ENCODE measurements at regions not wholly inside any gene's neighbourhood (a gene's known extent, or its start where the extent isn't known, plus 50 kb on each side); places are given as distances from the start of the nearest gene placed in this dataset.

DNA sequence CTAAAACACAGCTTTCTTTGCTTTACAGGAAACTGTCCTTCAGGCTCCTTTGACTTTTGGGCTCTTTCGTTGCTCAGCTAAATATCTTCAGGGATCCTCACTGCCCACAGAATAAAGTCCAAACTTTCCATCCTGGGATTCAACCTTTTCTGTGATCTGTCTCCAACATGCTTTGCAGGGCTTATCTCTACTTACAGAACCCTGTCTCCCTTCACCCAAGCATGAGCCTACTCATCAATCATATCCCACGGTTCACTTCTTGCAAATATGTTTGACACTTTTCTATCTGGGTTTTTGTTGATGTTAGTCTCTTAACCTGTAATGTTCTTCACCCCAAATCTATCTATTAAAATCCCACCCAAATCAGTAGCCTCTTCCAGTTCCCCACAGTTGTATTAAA, 93.5 kb upstream of the ADRA1D start:
- FAIRE-seq (no peak), DNase-seq (ENCODE audit: low read depth, low spot score) (no peak), ATAC-seq (no peak)
- in situ Hi-C loops (cut with MboI) (no loop called here), intact Hi-C loops (cut with micrococcal nuclease; ENCODE audit: unreplicated experiment) (no loop called here)
- Histone ChIP-seq H3K79me2 (ENCODE audit: control insufficient read depth, insufficient read depth, low read length) (no peaks in the 10 kb centered on the region), H3K4me2 (ENCODE audit: control insufficient read depth, insufficient read depth) (no peak overlapping the region), H4K20me1 (ENCODE audit: control insufficient read depth, insufficient read depth) (no peaks in the 10 kb centered on the region), H3K36me3 (ENCODE audit: control insufficient read depth in 2 of 2, insufficient read depth in 2 of 2, low read length in 1 of 2) (no peaks in the 10 kb centered on the region), H3K9ac (ENCODE audit: control insufficient read depth, insufficient read depth, low read length) (no peak overlapping the region), H3K9me3 (replicated peaks; ENCODE audit: control insufficient read depth, insufficient read depth, low read length) (no peaks in the 10 kb centered on the region), H2AFZ (ENCODE audit: control insufficient read depth, low read depth, low read length) (no peak overlapping the region), H3K4me1 (ENCODE audit: control insufficient read depth, insufficient read depth, low read length) (no peaks in the 10 kb centered on the region), H3K27me3 (replicated peaks in 1 of 2; ENCODE audit: control insufficient read depth in 2 of 2, insufficient read depth in 2 of 2, low read length in 1 of 2) (no peaks in the 10 kb centered on the region; a peak in 1 of 4 replicates), H3K27ac (ENCODE audit: control insufficient read depth, insufficient read depth) (no peak overlapping the region), H3K4me3 (no peak overlapping the region)
- 29% methylated on average over 2 of the region's 2 CpGs for WGBS (ENCODE audit: insufficient coverage, insufficient replicate concordance, low lambda C conversion rate, missing lambda C conversion rate)
- no TSS peak for BruUV-seq (replicated peaks)
- RAD21 ChIA-PET (ENCODE audit: unreplicated experiment): no interaction called here
- CTCF ChIA-PET: interaction anchor here (0.6 kb wide), 1 partner anchor 9 kb away, joined by 4 read pairs; no protein-coding TSS in a partner anchor
- SMC1A ChIA-PET (ENCODE audit: uncharacterized antibody, unreplicated experiment): no interaction called here
- TF ChIP-seq ELK1 (IDR thresholded peaks at IDR 0.05; ENCODE audit: low read depth, low read length): no peak
- TF ChIP-seq HDAC2 (IDR thresholded peaks at IDR 0.05): no peak
- no peak for TF ChIP-seq CBFB (IDR thresholded peaks at IDR 0.05; ENCODE audit: low read depth)
- no peak for TF ChIP-seq CBX3 (IDR thresholded peaks at IDR 0.05; ENCODE audit: borderline replicate concordance, low read depth)
- no peak for TF ChIP-seq HDAC6 (IDR thresholded peaks at IDR 0.05; ENCODE audit: unreplicated experiment)
- no peak for TF ChIP-seq WRNIP1 (IDR thresholded peaks at IDR 0.05; ENCODE audit: borderline replicate concordance, low read depth, low read length)
- no peak for TF ChIP-seq PKNOX1 (IDR thresholded peaks at IDR 0.05)
- TF ChIP-seq NKRF (conservative IDR thresholded peaks at IDR 0.05): no peak
- TF ChIP-seq GABPA (IDR thresholded peaks at IDR 0.05; ENCODE audit: low read depth): no peak
- TF ChIP-seq RB1 (IDR thresholded peaks at IDR 0.05; ENCODE audit: borderline replicate concordance): no peak
- TF ChIP-seq USF2 (IDR thresholded peaks at IDR 0.05; ENCODE audit: borderline replicate concordance, low read depth, low read length): no peak
- TF ChIP-seq ZSCAN29 (IDR thresholded peaks at IDR 0.05): no peak
- TF ChIP-seq, protein P1, sequence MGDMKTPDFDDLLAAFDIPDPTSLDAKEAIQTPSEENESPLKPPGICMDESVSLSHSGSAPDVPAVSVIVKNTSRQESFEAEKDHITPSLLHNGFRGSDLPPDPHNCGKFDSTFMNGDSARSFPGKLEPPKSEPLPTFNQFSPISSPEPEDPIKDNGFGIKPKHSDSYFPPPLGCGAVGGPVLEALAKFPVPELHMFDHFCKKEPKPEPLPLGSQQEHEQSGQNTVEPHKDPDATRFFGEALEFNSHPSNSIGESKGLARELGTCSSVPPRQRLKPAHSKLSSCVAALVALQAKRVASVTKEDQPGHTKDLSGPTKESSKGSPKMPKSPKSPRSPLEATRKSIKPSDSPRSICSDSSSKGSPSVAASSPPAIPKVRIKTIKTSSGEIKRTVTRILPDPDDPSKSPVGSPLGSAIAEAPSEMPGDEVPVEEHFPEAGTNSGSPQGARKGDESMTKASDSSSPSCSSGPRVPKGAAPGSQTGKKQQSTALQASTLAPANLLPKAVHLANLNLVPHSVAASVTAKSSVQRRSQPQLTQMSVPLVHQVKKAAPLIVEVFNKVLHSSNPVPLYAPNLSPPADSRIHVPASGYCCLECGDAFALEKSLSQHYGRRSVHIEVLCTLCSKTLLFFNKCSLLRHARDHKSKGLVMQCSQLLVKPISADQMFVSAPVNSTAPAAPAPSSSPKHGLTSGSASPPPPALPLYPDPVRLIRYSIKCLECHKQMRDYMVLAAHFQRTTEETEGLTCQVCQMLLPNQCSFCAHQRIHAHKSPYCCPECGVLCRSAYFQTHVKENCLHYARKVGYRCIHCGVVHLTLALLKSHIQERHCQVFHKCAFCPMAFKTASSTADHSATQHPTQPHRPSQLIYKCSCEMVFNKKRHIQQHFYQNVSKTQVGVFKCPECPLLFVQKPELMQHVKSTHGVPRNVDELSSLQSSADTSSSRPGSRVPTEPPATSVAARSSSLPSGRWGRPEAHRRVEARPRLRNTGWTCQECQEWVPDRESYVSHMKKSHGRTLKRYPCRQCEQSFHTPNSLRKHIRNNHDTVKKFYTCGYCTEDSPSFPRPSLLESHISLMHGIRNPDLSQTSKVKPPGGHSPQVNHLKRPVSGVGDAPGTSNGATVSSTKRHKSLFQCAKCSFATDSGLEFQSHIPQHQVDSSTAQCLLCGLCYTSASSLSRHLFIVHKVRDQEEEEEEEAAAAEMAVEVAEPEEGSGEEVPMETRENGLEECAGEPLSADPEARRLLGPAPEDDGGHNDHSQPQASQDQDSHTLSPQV (IDR thresholded peaks at IDR 0.05): no peak
- TF ChIP-seq MEF2A (IDR thresholded peaks at IDR 0.05; ENCODE audit: insufficient read depth, low read depth, low read length): no peak
- POLR2A ChIA-PET: no interaction called here

All from GM12878 (cell line).